BLaER1 (cell line): ENCODE measurements at regions not wholly inside any gene's neighbourhood (a gene's known extent, or its start where the extent isn't known, plus 50 kb on each side); places are given as distances from the start of the nearest gene placed in this dataset.

Experiments
- H3K27ac ChIP-seq: shearing (Covaris generic); formaldehyde crosslinking; 2 replicates; pipeline ENCODE4 v1.8.1; 2022
- H3K27me3 ChIP-seq: shearing (Covaris generic); formaldehyde crosslinking; 2 replicates; pipeline ENCODE4 v1.8.1; 2022
- H3K36me3 ChIP-seq: shearing (Covaris generic); formaldehyde crosslinking; 2 replicates; pipeline ENCODE4 v1.8.1; 2022
- H3K4me1 ChIP-seq: shearing (Covaris generic); formaldehyde crosslinking; 2 replicates; pipeline ENCODE4 v1.8.1; 2022
- H3K4me2 ChIP-seq: shearing (Covaris generic); formaldehyde crosslinking; 2 replicates; pipeline ENCODE4 v1.8.1; 2022
- H3K4me3 ChIP-seq: shearing (Covaris generic); formaldehyde crosslinking; 2 replicates; pipeline ENCODE4 v1.8.1; 2022
- H3K9ac ChIP-seq: shearing (Covaris generic); formaldehyde crosslinking; 2 replicates; pipeline ENCODE4 v1.8.1; 2022
- H3K9me3 ChIP-seq: shearing (Covaris generic); formaldehyde crosslinking; 2 replicates; pipeline ENCODE4 v1.8.1; 2022
- H4K20me1 ChIP-seq: shearing (Covaris generic); formaldehyde crosslinking; 2 replicates; pipeline ENCODE4 v1.8.1; 2022
- Cebpa-rat ChIP-seq: shearing (Covaris generic); IDR thresholded peaks from 2 replicates; pipeline ENCODE4 v1.8.1; 2022

- Histone ChIP-seq H4K20me1 (no peaks in the 10 kb centered on the region), H3K36me3 (no peaks in the 10 kb centered on the region), H3K27ac (no peak overlapping the region), H3K4me1 (no peaks in the 10 kb centered on the region; the same call in 1 of the 2 replicates), H3K27me3 (no peaks in the 10 kb centered on the region), H3K4me3 (no peak overlapping the region), H3K4me2 (no peak overlapping the region), H3K9ac (no peak overlapping the region), H3K9me3 (0 out of 2 replicates have a peak, but pooled peaks cover 3% of the 10 kb centered on the region)
- no peak for TF ChIP-seq Cebpa-rat
Observed at GRCh38 chr3:178156301-178156700, 379.9 kb upstream of the KCNMB2 start.

- H3K27ac ChIP-seq, result no peak overlapping the region
Observed at GRCh38 chr3:178159691-178160220, 376.5 kb upstream of the KCNMB2 start.

GRCh38 chr3:178169421-178169820, 366.8 kb upstream of the KCNMB2 start:
- no peak for TF ChIP-seq Cebpa-rat
- Histone ChIP-seq H3K4me1 (peaks cover 20% of the 10 kb centered on the region), H3K27me3 (no peaks in the 10 kb centered on the region), H3K27ac (no peak overlapping the region), H3K36me3 (no peaks in the 10 kb centered on the region), H3K4me3 (no peak overlapping the region), H3K9ac (no peak overlapping the region), H3K4me2 (no peak overlapping the region), H4K20me1 (no peaks in the 10 kb centered on the region), H3K9me3 (no peaks in the 10 kb centered on the region)

More at GRCh38 chr3:178159691-178160220, 376.5 kb upstream of the KCNMB2 start:
- Histone ChIP-seq H3K4me3 (no peak overlapping the region), H3K9me3 (0 out of 2 replicates have a peak, but pooled peaks cover 3% of the 10 kb centered on the region), H3K4me1 (no peaks in the 10 kb centered on the region), H4K20me1 (no peaks in the 10 kb centered on the region), H3K4me2 (no peak overlapping the region), H3K27me3 (no peaks in the 10 kb centered on the region), H3K36me3 (no peaks in the 10 kb centered on the region), H3K9ac (no peak overlapping the region)
- TF ChIP-seq Cebpa-rat, result no peak

- Histone ChIP-seq H3K4me3 (no peak overlapping the region), H3K4me2 (no peak overlapping the region), H3K27ac (no peak overlapping the region), H3K27me3 (no peaks in the 10 kb centered on the region), H3K36me3 (no peaks in the 10 kb centered on the region), H3K4me1 (peaks cover 20% of the 10 kb centered on the region), H4K20me1 (no peaks in the 10 kb centered on the region), H3K9ac (no peak overlapping the region), H3K9me3 (no peaks in the 10 kb centered on the region)
- no peak for TF ChIP-seq Cebpa-rat
Observed at GRCh38 chr3:178170698-178171535, 365.3 kb upstream of the KCNMB2 start.

- Histone ChIP-seq H3K4me3 (no peak overlapping the region), H3K27me3 (no peaks in the 10 kb centered on the region), H3K4me1 (peaks cover 20% of the 10 kb centered on the region), H4K20me1 (no peaks in the 10 kb centered on the region), H3K9ac (no peak overlapping the region), H3K36me3 (no peaks in the 10 kb centered on the region), H3K9me3 (no peaks in the 10 kb centered on the region), H3K27ac (no peak overlapping the region), H3K4me2 (peak overlapping the region; percentile 13)
- no peak for TF ChIP-seq Cebpa-rat
Observed at GRCh38 chr3:178172121-178172520, 364.1 kb upstream of the KCNMB2 start.

GRCh38 chr3:178174201-178174915, 361.9 kb upstream of the KCNMB2 start:
- no peak overlapping the region for H3K27ac ChIP-seq
- TF ChIP-seq Cebpa-rat, result no peak

GRCh38 chr3:178181088-178181487, 355.1 kb upstream of the KCNMB2 start:
- no peak for TF ChIP-seq Cebpa-rat
- H3K9me3 ChIP-seq, result no peaks in the 10 kb centered on the region; the same call in 1 of the 2 replicates
- H3K4me3 ChIP-seq, result no peak overlapping the region
- no peak overlapping the region for H3K27ac ChIP-seq
- H4K20me1 ChIP-seq, result no peaks in the 10 kb centered on the region
- H3K9ac ChIP-seq, result no peak overlapping the region
- no peaks in the 10 kb centered on the region for H3K4me1 ChIP-seq
- no peaks in the 10 kb centered on the region for H3K36me3 ChIP-seq
- H3K27me3 ChIP-seq, result no peaks in the 10 kb centered on the region
- no peak overlapping the region for H3K4me2 ChIP-seq

More at GRCh38 chr3:178174201-178174915, 361.9 kb upstream of the KCNMB2 start:
- Histone ChIP-seq H4K20me1 (no peaks in the 10 kb centered on the region), H3K36me3 (no peaks in the 10 kb centered on the region), H3K4me3 (no peak overlapping the region), H3K4me2 (no peak overlapping the region), H3K4me1 (peaks cover 20% of the 10 kb centered on the region), H3K9ac (no peak overlapping the region), H3K27me3 (no peaks in the 10 kb centered on the region), H3K9me3 (no peaks in the 10 kb centered on the region)

GRCh38 chr3:178181784-178182183, 354.5 kb upstream of the KCNMB2 start:
- Histone ChIP-seq H3K9me3 (no peaks in the 10 kb centered on the region; the same call in 1 of the 2 replicates), H3K4me1 (no peaks in the 10 kb centered on the region), H4K20me1 (no peaks in the 10 kb centered on the region), H3K9ac (no peak overlapping the region), H3K36me3 (no peaks in the 10 kb centered on the region), H3K4me2 (no peak overlapping the region), H3K27ac (no peak overlapping the region), H3K4me3 (no peak overlapping the region), H3K27me3 (no peaks in the 10 kb centered on the region)
- no peak for TF ChIP-seq Cebpa-rat

GRCh38 chr3:178182337-178182779, 353.9 kb upstream of the KCNMB2 start:
- Histone ChIP-seq H3K4me3 (no peak overlapping the region), H3K9me3 (no peaks in the 10 kb centered on the region; the same call in 1 of the 2 replicates), H3K4me1 (no peaks in the 10 kb centered on the region), H3K27ac (no peak overlapping the region), H4K20me1 (no peaks in the 10 kb centered on the region), H3K27me3 (no peaks in the 10 kb centered on the region), H3K36me3 (no peaks in the 10 kb centered on the region), H3K9ac (no peak overlapping the region), H3K4me2 (no peak overlapping the region)
- no peak for TF ChIP-seq Cebpa-rat

GRCh38 chr3:178184833-178185232, 351.4 kb upstream of the KCNMB2 start:
- no peak for TF ChIP-seq Cebpa-rat
- no peak overlapping the region for H3K4me2 ChIP-seq

More at GRCh38 chr3:178184833-178185232, 351.4 kb upstream of the KCNMB2 start:
- H3K27me3 ChIP-seq, result no peaks in the 10 kb centered on the region
- H4K20me1 ChIP-seq, result no peaks in the 10 kb centered on the region
- no peaks in the 10 kb centered on the region for H3K4me1 ChIP-seq
- H3K27ac ChIP-seq, result no peak overlapping the region
- H3K9ac ChIP-seq, result no peak overlapping the region
- H3K4me3 ChIP-seq, result no peak overlapping the region
- no peaks in the 10 kb centered on the region for H3K36me3 ChIP-seq
- no peaks in the 10 kb centered on the region; the same call in 1 of the 2 replicates for H3K9me3 ChIP-seq
